ENCODE measurements at regions not wholly inside any gene's neighbourhood (a gene's known extent, or its start where the extent isn't known, plus 50 kb on each side); places are given as distances from the start of the nearest gene placed in this dataset.

- H3K27ac ChIP-seq = no peak overlapping the region
- TF ChIP-seq CTCF (conservative IDR thresholded peaks at IDR 0.05) = no peak
Observed at GRCh38 chr7:28231176-28231575, 50.6 kb upstream of the JAZF1 start.

GRCh38 chr7:28236560-28236959 lies 56.0 kb upstream of the JAZF1 start:
- no peak overlapping the region for H3K27ac ChIP-seq
- no peak for TF ChIP-seq CTCF (conservative IDR thresholded peaks at IDR 0.05)

GRCh38 chr7:28237363-28237762 lies 56.8 kb upstream of the JAZF1 start:
- H3K27ac ChIP-seq = no peak overlapping the region
- TF ChIP-seq CTCF (conservative IDR thresholded peaks at IDR 0.05) = no peak

GRCh38 chr7:28239823-28240204 lies 59.2 kb upstream of the JAZF1 start:
- TF ChIP-seq CTCF (conservative IDR thresholded peaks at IDR 0.05) = no peak
- no peak overlapping the region for H3K27ac ChIP-seq

- TF ChIP-seq CTCF (conservative IDR thresholded peaks at IDR 0.05) = no peak
- H3K27ac ChIP-seq = no peak overlapping the region
Observed at GRCh38 chr7:28240481-28240880, 59.9 kb upstream of the JAZF1 start.

- no peak for TF ChIP-seq CTCF (conservative IDR thresholded peaks at IDR 0.05)
- no peak overlapping the region for H3K27ac ChIP-seq
Observed at GRCh38 chr7:28243861-28244260, 63.3 kb upstream of the JAZF1 start.

DNA sequence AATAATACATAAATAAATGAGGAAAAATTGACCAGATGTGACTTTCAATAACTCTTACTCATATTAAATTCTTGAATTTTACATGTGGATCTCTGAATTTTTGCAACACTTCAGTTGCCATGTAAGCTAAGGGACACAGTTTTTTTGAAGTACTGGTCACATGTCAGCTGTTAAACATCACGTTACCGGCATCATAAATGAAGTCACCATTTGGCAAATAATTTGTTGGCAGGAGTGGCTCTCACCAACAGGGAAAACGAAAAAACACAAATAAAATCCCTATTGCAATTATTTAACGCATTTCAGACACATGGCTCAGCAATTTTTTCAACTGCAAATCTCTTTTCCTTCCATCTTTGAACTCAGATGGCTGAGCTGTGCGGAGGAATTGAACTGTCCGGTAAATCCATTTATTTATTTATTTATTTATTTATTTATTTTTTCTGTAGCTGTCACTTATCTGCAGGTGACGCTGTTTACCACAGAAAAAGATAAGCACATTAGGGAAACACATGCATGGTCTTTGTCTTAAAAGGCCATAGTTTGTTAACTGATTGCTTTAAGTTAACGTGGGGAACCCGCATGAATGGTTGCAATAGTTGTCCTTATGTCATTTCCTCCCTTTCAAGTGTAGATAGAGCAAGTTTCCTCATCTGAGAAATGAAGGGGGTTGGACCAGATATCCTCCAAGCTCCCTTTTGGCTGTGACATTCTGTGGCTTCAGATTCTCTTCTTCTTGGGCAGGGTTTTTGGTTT lies 64.7 kb upstream of the JAZF1 start:
- no peak for TF ChIP-seq CTCF (conservative IDR thresholded peaks at IDR 0.05)
- no peak overlapping the region for H3K27ac ChIP-seq

Data from VCaP (cell line).